GM19395 (cell line): ENCODE measurements at regions not wholly inside any gene's neighbourhood (a gene's known extent, or its start where the extent isn't known, plus 50 kb on each side); places are given as distances from the start of the nearest gene placed in this dataset.
"Not testable (repeated sequence)": the region's sequence is repeated elsewhere in the genome, so short reads cannot be mapped to it uniquely, and the experiment has no call there.

ENCODE experiments used
- ATAC-seq: cut with Tn5 transposase; IDR thresholded peaks from one replicate; pipeline ENCODE4 v1.9.1; 2021; ENCODE audit warnings: mild to moderate bottlenecking, moderate library complexity; ENCODE audit not compliant: unreplicated experiment

DNA sequence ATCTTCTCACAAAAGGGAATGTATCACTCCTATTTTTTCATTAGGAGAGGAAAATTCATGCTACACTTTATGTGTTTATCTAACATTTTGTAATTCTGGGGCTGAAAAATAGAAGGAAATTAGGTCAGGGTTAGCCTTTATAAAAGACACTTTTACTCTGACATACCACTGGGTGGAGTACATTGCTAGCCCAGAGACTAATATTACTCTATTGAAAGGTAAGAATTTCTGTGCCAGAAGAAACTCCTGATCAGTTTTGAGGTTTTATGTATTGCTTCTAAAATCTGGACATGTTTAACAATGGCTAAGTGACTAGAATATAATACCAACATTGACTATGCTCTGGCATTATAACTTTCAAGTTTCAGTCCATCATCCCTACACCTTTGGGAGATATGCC is 724.6 kb downstream of the USP25 start:
- ATAC-seq = no peak

DNA sequence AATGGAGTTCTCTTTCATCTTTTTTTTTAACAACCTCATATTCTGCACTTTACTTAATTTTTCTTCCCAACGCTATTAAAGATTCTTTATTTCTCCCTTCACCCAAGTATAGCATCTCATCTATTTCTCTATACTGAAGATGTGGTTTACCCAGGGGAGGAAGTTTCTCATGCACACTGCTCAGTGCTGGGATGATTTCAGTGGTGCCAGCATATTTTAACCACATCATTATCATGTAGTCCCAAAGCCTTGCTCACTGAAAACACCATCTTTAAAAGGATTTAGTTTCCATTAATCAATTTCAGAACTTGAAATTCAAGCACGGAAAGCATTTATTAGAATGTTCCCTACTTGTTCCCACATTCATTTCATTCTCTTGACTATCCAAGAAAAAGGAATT is 725.7 kb downstream of the USP25 start:
- no peak for ATAC-seq

DNA sequence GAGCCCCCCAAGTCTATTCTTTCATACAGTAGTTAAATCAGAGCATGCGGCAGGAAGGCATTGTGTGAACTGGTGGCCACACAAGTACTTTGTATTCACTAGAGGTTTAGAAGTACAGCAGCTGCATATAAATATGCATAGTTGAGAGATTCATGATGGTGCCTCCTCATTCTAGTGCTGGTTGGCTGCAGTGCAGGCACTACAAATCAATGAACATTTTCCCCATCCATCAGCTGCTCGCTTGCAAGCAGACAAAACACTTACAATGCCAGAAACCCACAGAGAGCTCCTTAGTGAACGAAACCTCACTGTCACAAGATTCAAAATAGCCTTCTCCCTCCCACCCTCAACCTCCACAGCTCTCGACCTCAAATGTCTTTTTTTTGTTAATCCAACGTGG is 726.2 kb downstream of the USP25 start:
- ATAC-seq = no peak

DNA sequence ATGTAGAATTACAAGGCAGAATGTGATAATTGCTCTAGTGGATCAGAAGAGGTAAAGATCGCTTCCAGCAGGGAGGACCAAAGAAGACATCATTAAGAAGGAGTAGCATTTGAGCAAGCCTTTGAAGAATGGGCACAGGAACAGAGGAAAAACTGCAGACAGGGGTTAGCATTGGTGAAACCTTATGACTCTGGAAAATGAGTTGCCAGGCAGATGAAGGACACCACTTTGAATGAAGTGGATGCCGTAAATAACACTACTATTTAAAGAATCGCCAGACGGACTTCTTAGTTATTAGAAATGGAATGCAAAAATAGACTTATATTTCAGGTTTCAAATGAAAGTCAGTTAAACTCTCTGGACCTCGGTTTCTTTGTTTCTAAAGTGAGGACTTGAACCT is 727.7 kb downstream of the USP25 start:
- ATAC-seq = no peak

DNA sequence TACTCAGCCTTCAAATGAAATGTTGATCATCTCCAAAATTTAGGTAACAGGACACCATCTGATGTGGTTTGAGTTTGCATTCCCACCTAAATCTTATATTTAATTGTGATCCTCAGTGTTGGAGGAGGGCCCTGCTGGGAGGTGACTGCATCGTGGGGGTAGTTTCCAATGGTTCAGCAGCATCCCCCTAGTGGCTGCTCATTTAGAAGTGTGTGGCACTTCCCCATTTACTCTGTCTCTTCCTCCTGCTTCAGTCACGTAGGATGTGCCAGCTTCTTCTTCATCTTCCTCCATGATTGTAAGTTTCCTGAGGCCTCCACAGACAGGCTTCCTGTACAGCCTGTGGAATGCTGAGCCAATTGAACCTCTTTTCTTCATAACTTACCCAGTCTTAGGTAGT is 731.2 kb downstream of the USP25 start:
- no peak for ATAC-seq

DNA sequence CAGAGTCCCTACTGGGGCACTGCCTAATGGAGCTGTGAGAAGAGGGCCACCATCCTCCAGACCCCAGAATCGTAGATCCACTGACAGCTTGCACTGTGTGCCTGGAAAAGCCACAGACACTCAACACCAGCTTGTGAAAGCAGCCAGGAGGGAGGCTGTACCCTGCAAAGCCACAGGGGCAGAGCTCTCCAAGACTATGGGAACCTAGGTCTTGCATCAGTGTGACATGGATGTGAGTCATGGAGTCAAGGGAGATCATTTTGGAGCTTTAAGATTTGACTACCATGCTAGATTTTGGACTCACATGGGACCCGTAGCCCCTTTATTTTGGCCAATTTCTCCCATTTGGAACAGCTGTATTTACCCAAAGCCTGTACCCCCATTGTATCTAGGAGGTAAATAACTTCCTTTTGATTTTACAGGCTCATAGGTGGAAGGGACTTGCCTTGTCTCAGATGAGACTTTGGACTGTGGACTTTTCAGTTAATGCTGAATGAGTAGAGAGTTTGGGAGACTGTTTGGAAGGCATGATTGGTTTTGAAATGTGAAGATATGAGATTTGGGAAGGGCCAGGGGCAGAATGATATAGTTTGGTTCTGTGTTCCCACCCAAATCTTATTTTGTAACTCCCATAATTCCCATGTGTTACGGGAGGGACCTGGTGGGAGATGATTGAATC is 734.6 kb downstream of the USP25 start:
- not testable (repeated sequence) for ATAC-seq

DNA sequence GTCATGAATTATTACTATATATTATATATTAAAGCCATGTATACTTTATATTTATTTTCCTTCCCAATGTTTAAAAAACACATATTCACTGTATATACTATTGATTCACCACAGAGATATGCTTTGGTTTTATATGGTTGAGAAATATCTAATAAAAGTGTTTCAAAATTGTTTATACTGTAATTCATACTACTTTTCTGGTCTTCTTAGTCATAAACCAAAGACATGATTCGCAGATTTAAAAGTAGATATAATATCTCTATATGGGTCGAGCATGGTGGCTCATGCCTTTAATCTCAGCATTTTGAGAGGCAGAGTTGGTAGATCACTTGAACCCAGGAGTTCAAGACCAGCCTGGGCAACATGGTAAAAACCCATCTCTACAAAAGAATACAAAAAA is 738.4 kb downstream of the USP25 start:
- ATAC-seq = no peak

DNA sequence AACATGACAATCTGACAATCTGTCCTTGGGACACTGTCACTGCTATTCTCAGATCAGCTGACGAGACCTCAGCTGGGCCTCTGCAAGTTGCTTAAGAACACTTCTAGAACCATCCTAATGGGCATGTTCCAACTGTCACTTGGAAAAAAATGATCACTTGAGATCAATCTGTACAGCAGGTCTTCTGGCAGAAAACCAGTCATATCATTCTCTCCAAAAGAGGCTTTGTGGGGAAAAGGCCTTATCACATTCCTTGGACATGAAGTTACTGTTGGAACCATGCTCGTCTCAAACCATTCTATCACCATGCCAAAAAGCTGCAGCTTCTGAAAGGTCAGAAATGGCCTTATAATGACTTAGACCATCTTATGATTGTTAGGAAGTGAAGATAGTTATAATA is 744.2 kb downstream of the USP25 start:
- ATAC-seq = no peak

DNA sequence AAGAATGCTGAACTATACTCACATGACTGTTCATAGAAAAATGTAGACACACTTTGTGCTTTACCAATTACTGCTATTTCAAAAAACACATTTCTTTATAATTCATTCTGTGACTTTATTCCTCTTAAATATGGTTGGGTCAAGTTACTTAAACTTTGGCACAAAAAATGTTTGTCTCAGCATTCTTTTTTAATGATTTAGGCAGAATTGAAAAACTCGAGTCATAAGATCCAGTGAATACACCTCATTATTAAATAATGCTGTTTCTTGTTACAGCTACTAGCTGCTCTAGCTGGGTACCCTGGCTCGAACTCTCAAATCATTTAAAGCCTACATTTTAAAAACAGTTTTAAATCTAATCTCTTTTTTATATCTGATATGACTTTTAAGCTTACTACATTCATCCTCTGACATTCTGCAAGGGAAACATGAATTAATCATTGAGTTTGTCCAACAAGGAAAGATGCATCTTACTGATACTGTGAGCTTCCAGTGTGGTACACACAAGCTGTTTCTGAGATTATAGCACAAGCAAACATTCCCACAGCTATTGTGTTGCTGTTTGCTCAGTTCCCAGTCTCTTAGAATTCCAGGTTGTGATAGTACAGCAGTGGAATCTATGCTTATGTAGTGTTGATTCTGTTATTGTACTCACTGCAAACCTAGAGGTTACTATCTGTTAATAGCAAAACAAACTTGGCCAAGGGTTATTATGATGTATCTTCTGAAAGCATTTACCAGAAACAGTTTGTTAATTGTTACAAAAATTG is 746.5 kb downstream of the USP25 start:
- no peak for ATAC-seq

DNA sequence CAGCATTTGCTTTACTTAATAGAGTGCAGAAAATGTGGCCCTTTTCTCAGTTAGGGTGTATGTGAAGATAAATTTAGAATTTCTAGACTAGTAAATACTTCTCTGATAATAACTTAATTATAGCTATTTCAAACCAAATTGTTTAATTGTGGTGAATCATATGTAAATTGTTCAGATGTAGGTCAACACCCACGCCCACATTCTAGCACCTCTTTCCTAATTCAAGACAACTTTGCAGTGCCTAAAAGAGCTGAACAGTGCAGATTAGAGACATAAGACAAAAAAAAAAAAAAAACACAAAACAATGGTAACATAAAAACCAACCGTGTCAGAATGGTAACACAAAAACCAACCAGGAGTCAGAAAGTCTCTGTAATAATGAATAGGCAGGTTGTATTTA is 758.3 kb downstream of the USP25 start:
- ATAC-seq = no peak

DNA sequence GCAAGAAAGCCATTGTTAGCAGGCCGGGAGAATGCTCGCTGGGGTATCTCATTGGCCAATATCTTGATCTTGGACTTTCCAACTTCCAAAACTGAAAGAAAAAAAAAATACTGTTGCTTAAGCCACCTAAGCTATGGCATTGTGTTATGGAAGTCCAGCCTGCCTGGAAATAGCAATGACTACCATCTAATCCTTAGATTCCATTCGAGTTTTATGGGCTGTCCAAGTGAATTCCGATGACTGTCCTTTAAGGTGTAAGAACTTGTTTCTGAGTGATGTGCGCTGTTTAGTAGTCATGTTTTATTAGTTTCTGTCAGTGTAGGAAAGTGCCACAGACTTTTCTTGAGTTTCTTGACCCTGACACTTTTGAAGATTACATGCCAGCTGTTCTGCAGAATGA is 762.6 kb downstream of the USP25 start:
- no peak for ATAC-seq

DNA sequence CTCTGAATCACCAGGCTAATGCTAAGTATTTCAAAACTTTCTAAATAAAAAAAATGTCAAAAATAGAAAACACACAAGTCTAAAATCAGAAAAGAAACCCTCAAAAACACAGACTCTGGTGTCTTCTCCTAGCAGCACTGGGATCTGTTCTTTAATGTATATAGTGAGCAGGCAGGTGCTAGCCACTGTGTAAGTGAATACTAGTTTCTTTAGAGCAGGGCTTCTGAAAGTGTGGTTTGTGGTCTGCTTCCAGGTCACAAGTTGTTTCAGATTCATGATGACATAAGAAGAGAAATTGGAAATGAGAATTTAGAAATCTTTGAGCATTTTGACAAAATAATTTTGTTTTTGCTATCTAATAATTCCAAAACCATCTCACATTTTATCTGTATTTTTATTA is 763.1 kb downstream of the USP25 start:
- no peak for ATAC-seq

DNA sequence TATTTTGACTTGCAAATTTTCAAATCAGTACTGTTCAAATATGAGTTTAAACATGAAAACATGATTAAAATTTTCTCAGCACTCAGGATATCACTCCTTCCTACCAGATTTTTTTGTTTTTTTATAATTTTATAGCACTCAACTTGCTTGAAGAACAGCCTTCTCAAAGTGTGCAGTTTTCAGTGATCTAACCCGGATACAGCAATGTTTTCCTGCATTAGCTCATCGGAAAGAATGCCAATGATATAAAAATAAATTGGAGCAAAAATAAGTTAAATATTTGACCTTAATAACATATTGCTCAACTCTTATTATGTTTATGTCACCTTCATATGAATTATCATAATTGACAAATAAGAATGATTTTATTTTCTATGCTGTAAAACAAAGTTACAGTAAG is 766.8 kb downstream of the USP25 start:
- ATAC-seq = no peak

DNA sequence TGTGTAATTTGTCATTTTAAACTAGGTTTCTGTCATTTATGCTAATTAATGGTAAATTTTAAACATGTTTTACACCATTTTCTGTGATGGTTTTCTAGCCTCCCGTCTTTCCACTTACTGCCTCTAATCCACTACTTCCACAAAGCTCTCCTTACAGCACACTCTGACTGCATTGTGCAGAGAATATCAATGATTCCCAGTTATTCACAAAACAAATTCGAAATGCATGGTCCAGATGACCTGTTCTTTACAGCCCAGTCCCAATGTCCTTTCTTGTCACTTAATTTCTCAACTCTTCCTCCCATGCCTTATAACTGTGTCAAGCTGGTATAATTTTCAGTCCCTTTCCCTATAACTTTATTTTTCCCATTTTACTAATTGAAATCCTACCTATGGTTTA is 770.5 kb downstream of the USP25 start:
- ATAC-seq = no peak

DNA sequence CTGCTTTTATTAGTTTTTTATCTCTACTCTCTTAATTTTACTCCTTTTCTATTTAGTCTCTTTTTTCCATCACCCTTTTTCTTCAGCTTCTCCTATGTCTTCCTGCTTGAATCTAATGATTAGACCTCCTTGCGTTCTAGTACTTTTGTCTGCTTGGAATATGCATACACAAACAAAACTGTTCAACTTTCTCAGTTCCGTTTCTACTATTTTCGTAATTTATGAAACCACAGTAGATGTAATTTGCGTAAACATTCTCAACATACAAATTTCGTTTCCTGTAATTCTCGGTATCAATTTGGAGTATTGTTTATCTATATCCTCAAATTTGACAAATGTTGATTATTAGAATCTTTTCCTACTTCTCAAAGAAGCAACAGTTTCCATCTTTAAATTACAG is 772.5 kb downstream of the USP25 start:
- ATAC-seq = no peak

DNA sequence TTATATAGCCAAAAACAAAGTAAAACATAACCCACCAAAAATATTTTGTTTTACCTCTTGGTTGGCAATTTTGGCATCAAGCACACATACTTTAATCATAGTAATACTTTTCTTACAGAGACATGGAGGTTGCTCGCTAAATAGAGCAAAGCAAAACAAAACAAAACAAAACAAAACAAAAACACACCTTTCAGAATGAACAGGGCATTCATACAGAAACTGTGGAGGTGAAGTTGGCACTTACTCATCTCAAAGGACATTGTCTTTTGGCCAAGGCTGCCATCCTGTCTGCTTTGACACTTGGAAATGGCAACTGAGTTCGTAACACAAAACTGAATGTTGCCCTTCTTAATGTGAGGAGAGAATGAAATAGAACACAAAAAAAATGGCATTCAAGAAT is 773.1 kb downstream of the USP25 start:
- no peak for ATAC-seq

DNA sequence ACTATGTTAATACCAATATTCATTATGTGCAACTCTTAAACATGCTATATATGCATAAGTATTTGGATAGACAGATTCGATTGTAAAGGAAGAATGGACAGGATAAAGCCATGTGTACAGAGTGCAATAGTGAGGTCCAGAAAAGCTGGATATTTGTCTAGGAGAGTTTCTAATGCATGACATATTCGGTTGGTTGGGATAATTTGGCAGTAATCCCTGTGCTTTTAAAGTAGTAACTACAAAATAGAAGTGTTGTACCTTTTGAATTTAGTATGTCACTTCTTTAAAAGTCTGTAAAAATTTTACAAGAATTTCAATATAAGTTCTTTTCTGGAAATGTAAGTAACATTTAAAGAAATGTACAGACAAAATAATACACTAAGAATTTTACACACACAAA is 774.5 kb downstream of the USP25 start:
- no peak for ATAC-seq

DNA sequence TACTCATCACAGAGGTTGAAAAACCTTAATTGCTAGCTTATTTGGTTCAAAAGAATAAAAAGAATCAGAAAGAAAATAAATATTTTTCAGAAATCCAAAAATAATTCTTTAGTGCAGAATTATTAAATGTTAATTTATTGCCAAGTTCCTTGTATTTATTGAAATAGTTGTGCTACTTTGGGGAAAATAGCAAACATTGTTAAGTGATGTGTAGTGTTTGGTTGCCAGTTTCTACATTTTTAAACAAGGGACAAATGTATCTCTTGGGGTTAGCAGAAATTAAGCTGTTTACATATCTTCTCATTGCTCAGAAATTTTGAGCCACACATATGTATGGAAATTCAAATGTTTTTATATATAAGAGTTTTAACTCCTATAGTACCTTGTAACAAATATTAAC is 775.0 kb downstream of the USP25 start:
- ATAC-seq = no peak

DNA sequence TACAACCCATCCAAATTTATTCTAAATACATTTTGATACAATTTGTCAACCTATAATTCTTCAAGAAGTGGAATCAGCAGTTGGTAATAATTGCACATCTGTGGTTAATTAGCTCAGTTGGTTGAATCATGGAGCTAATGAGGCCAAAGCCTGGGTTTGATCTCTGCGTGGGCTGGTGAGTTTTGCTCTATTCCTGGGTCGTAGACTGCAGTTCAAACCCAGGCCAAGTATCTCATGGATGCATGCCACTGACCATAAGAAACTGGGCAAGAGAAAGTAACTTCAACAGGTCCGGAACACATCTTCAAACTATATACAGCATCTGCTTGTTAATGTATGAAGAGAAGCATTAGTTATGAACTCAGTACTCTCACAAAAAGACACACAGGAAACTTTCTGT is 779.7 kb downstream of the USP25 start:
- no peak for ATAC-seq

DNA sequence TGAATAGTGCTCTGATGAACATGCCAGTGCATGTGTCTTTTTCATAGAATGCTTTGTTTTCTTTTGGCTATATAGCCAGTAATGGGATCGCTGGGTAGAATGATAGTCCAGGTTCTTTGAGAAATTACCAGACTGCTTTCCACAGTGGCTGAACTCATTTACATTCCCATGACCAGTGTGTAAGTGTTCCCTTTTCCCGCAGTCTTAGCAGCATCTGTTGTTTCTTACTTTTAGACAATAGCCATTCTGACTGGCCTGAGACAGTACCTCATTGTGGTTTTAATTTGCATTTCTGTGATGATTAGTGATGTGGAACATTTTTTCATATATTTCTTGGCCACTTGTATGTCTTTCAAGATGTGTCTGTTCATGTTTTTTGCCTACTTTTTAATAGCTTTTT is 784.5 kb downstream of the USP25 start:
- no peak for ATAC-seq

DNA sequence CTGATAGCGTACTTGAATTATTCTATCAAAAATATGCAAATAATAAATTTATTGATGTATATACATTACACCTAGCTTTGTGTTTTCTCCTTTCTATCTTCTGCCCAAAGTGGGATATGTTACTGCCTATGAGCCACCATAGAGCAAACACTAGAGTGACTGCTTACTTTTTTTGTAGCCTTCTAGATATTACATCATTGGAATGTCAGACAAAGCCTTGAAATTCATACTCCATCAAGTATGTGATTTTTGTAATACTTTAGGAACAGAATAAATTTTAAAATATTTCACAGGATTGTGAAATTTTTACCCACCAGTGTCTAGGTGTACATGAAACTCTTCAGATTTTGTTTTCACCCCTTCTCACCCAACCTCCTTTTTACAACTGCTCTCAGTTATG is 787.6 kb downstream of the USP25 start:
- no peak for ATAC-seq

DNA sequence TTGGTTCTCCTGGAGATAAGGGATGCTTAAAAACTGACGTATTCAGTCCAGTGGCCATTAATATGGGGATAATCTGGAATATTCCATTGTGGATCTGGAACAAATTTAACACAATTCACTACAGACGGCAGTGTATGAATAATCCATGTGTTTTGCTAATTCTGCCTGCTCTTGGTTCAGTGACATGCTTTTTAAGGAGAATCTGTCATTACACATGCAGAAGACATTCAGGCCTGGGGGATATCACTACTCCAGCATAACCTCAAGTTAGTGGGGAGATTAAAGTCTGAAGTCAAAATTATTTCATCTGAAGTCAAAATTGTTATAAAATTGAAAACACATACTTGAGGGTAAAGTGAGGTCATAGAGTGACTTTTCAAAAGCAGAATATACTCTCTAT is 789.3 kb downstream of the USP25 start:
- ATAC-seq = no peak

DNA sequence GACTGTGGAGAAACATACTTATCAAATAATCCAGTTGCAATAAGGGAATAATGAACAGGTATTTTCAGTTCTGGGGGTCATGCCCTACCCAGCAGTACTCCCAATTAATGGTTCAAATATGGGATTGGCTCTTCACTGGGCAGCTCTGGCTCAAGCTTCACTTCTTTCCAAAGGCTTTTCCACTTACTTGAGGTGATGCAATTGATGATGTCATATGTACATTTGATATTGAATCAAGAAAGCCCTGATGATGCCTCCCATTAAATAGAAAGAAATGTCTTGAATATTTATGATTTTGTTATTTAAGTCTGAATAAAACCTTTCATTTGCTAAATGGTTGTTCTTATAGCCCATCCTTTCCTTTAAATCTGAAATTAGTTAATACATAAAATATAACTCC is 789.9 kb downstream of the USP25 start:
- no peak for ATAC-seq
